Trophoblast cell (in vitro differentiated cells and primary cell): ENCODE measurements at regions not wholly inside any gene's neighbourhood (a gene's known extent, or its start where the extent isn't known, plus 50 kb on each side); places are given as distances from the start of the nearest gene placed in this dataset.

Source experiments
- DNase-seq, 2 donors: peaks; one replicate each; pipeline ENCODE4 v3.0.0-alpha.2; 2016
- H2AFZ ChIP-seq: 2 replicates; pipeline ENCODE4 v1.6.1; 2013; ENCODE audit warnings: low read length, moderate library complexity, mild to moderate bottlenecking; ENCODE audit not compliant: insufficient read depth, poor library complexity
- H2AK5ac ChIP-seq: 2 replicates; pipeline ENCODE4 v1.6.1; 2013; ENCODE audit warnings: mild to moderate bottlenecking, low read length
- H2BK120ac ChIP-seq: 2 replicates; pipeline ENCODE4 v1.6.1; 2013; ENCODE audit warnings: low read length, mild to moderate bottlenecking, moderate library complexity; ENCODE audit not compliant: insufficient read depth, poor library complexity
- H2BK12ac ChIP-seq: 2 replicates; pipeline ENCODE4 v1.6.1; 2013; ENCODE audit warnings: mild to moderate bottlenecking, low read length, moderate library complexity
- H2BK5ac ChIP-seq: 2 replicates; pipeline ENCODE4 v1.6.1; 2013; ENCODE audit warnings: low read length, low read depth, moderate library complexity, mild to moderate bottlenecking; ENCODE audit not compliant: poor library complexity
- H3K14ac ChIP-seq: 2 replicates; pipeline ENCODE4 v1.6.1; 2013; ENCODE audit warnings: mild to moderate bottlenecking, low read length
- H3K18ac ChIP-seq: 2 replicates; pipeline ENCODE4 v1.6.1; 2013; ENCODE audit warnings: mild to moderate bottlenecking, low read length
- H3K23ac ChIP-seq: 2 replicates; pipeline ENCODE4 v1.6.1; 2013; ENCODE audit warnings: low read length
- H3K27ac ChIP-seq: 2 replicates; pipeline ENCODE4 v1.5.1; 2013; ENCODE audit warnings: low read depth, mild to moderate bottlenecking, inconsistent platforms, low read length, moderate library complexity
- H3K27me3 ChIP-seq: 2 replicates; pipeline ENCODE4 v1.6.1; 2013; ENCODE audit warnings: inconsistent platforms, mild to moderate bottlenecking, low read length, moderate library complexity; ENCODE audit not compliant: insufficient read depth
- H3K36me3 ChIP-seq, 2 experiments: 1 replicate in 1 of 2; 2 replicates in 1 of 2; pipeline ENCODE4 v1.6.1; 2013; ENCODE audit warnings: low read length in 2 of 2, mild to moderate bottlenecking in 2 of 2, moderate library complexity in 1 of 2; ENCODE audit not compliant: insufficient read depth in 2 of 2, control insufficient read depth in 1 of 2
- H3K4ac ChIP-seq: 2 replicates; pipeline ENCODE4 v1.6.1; 2013; ENCODE audit warnings: low read depth, mild to moderate bottlenecking, low read length, moderate library complexity
- H3K4me1 ChIP-seq, 2 experiments: 1 replicate in 1 of 2; 2 replicates in 1 of 2; pipeline ENCODE4 v1.6.1; 2013; ENCODE audit warnings: low read length in 2 of 2, mild to moderate bottlenecking in 2 of 2, moderate library complexity in 1 of 2; ENCODE audit not compliant: insufficient read depth in 2 of 2, control insufficient read depth in 1 of 2
- H3K4me2 ChIP-seq: 2 replicates; pipeline ENCODE4 v1.6.1; 2013; ENCODE audit warnings: inconsistent platforms, mild to moderate bottlenecking, low read length, moderate library complexity
- H3K4me3 ChIP-seq: 2 replicates; pipeline ENCODE4 v1.5.1; 2013; ENCODE audit warnings: mild to moderate bottlenecking, low read depth, low read length, inconsistent platforms
- H3K79me1 ChIP-seq: one replicate; pipeline ENCODE4 v1.6.1; 2013; ENCODE audit warnings: low read length
- H3K79me2 ChIP-seq: 2 replicates; pipeline ENCODE4 v1.6.1; 2013; ENCODE audit warnings: low read length, mild to moderate bottlenecking; ENCODE audit not compliant: control insufficient read depth, insufficient read depth, poor library complexity
- H3K9ac ChIP-seq: 2 replicates; pipeline ENCODE4 v1.6.1; 2013; ENCODE audit warnings: mild to moderate bottlenecking, low read length
- H3K9me3 ChIP-seq: 2 replicates; pipeline ENCODE4 v1.6.1; 2013; ENCODE audit warnings: low read depth, mild to moderate bottlenecking, control low read depth, inconsistent platforms, low read length; ENCODE audit not compliant: insufficient read depth
- H4K12ac ChIP-seq: 2 replicates; pipeline ENCODE4 v1.6.1; 2013; ENCODE audit warnings: low read depth, mild to moderate bottlenecking, low read length, moderate library complexity
- H4K8ac ChIP-seq: 2 replicates; pipeline ENCODE4 v1.6.1; 2013; ENCODE audit warnings: low read depth, mild to moderate bottlenecking, low read length, moderate library complexity
- H4K91ac ChIP-seq: one replicate; pipeline ENCODE4 v1.6.1; 2013; ENCODE audit warnings: low read depth, mild to moderate bottlenecking, low read length, moderate library complexity
- WGBS: extraction: QIAGEN DNeasy Blood & Tissue Kit; methylation state at CpG from one replicate; pipeline ENCODE4 v1.1.7; 2013; ENCODE audit warnings: missing lambda C conversion rate; ENCODE audit not compliant: insufficient read length, insufficient coverage; ENCODE audit errors: extremely low coverage; 5-methylcytosine and 5-hydroxymethylcytosine counted together

- no peak overlapping the region for H2BK12ac ChIP-seq
- H2BK120ac ChIP-seq = no peak overlapping the region
- no peak overlapping the region for H3K4me2 ChIP-seq
- no peak overlapping the region for H3K23ac ChIP-seq
- H3K9me3 ChIP-seq = no peaks in the 10 kb centered on the region
- H3K9ac ChIP-seq = no peak overlapping the region
- H3K79me2 ChIP-seq = no peaks in the 10 kb centered on the region
- DNase-seq = peak; percentile 9 to 44
- no peak overlapping the region for H2BK5ac ChIP-seq
- no peak overlapping the region for H3K14ac ChIP-seq
- H3K79me1 ChIP-seq = no peaks in the 10 kb centered on the region
- no peak overlapping the region for H3K4me3 ChIP-seq
- H3K27ac ChIP-seq = no peak overlapping the region
- H2AFZ ChIP-seq = no peak overlapping the region
- no peak overlapping the region for H3K4ac ChIP-seq
- H4K8ac ChIP-seq = no peak overlapping the region
- no peak overlapping the region for H4K12ac ChIP-seq
- no peaks in the 10 kb centered on the region for H3K36me3 ChIP-seq
- no peak overlapping the region for H2AK5ac ChIP-seq
- H3K27me3 ChIP-seq = no peaks in the 10 kb centered on the region
- H3K4me1 ChIP-seq = no peaks in the 10 kb centered on the region
- H4K91ac ChIP-seq = no peak overlapping the region
- no peak overlapping the region for H3K18ac ChIP-seq
Measured at GRCh38 chrX:112961981-112962380, 121.3 kb upstream of the AMOT start.

GRCh38 chrX:112947981-112948615 lies 107.5 kb upstream of the AMOT start:
- Histone ChIP-seq H4K12ac (no peak overlapping the region), H3K27ac (no peak overlapping the region), H2BK12ac (no peak overlapping the region), H2AK5ac (no peak overlapping the region), H3K23ac (no peak overlapping the region), H4K91ac (no peak overlapping the region), H3K4me2 (no peak overlapping the region), H2AFZ (no peak overlapping the region), H3K4ac (no peak overlapping the region), H3K4me3 (no peak overlapping the region), H3K79me1 (no peaks in the 10 kb centered on the region), H3K14ac (no peak overlapping the region), H2BK5ac (no peak overlapping the region), H3K9ac (no peak overlapping the region), H3K4me1 (peaks cover 0 to 4% of the 10 kb centered on the region in 2 experiments), H2BK120ac (no peak overlapping the region), H3K9me3 (no peaks in the 10 kb centered on the region), H3K18ac (no peak overlapping the region), H3K79me2 (no peaks in the 10 kb centered on the region), H4K8ac (no peak overlapping the region), H3K36me3 (no peaks in the 10 kb centered on the region), H3K27me3 (no peaks in the 10 kb centered on the region)
- no CpG with 5 or more reads among the region's 2 CpGs for WGBS
- no peak for DNase-seq

- H2BK5ac ChIP-seq = no peak overlapping the region
- H2BK12ac ChIP-seq = no peak overlapping the region
- H2AK5ac ChIP-seq = no peak overlapping the region
- no CpG with 5 or more reads among the region's 1 CpG for WGBS
- no peak overlapping the region for H3K23ac ChIP-seq
- H3K27ac ChIP-seq = no peak overlapping the region
- H3K4me3 ChIP-seq = no peak overlapping the region
- H4K8ac ChIP-seq = no peak overlapping the region
- no peaks in the 10 kb centered on the region for H3K36me3 ChIP-seq
- DNase-seq = peak; percentile 20 to 61
- no peak overlapping the region for H4K12ac ChIP-seq
- no peaks in the 10 kb centered on the region for H3K79me1 ChIP-seq
- no peak overlapping the region for H3K4me2 ChIP-seq
- no peak overlapping the region for H3K9ac ChIP-seq
- H3K4ac ChIP-seq = no peak overlapping the region
- no peak overlapping the region for H2BK120ac ChIP-seq
- no peaks in the 10 kb centered on the region for H3K27me3 ChIP-seq
- no peak overlapping the region for H3K18ac ChIP-seq
- H2AFZ ChIP-seq = no peak overlapping the region
- no peaks in the 10 kb centered on the region for H3K9me3 ChIP-seq
- no peak overlapping the region for H3K14ac ChIP-seq
- no peak overlapping the region for H4K91ac ChIP-seq
- H3K79me2 ChIP-seq = no peaks in the 10 kb centered on the region
- peaks cover 0 to 2% of the 10 kb centered on the region in 2 experiments for H3K4me1 ChIP-seq
Measured at GRCh38 chrX:112946227-112946626, 105.6 kb upstream of the AMOT start.

- H4K91ac ChIP-seq = no peak overlapping the region
- no peak overlapping the region for H2AK5ac ChIP-seq
- no peak overlapping the region for H2BK120ac ChIP-seq
- no peak overlapping the region for H4K12ac ChIP-seq
- no peak overlapping the region for H2BK5ac ChIP-seq
- H2BK12ac ChIP-seq = no peak overlapping the region
- no peaks in the 10 kb centered on the region for H3K36me3 ChIP-seq
- no peak overlapping the region for H3K27ac ChIP-seq
- H3K9ac ChIP-seq = no peak overlapping the region
- no peak overlapping the region for H3K18ac ChIP-seq
- WGBS = no CpG with 5 or more reads among the region's 6 CpGs
- no peaks in the 10 kb centered on the region for H3K79me1 ChIP-seq
- H3K9me3 ChIP-seq = no peaks in the 10 kb centered on the region
- no peak overlapping the region for H2AFZ ChIP-seq
- H3K4me3 ChIP-seq = no peak overlapping the region
- H3K4me2 ChIP-seq = no peak overlapping the region
- no peaks in the 10 kb centered on the region for H3K79me2 ChIP-seq
- no peak for DNase-seq
- no peak overlapping the region for H3K23ac ChIP-seq
- no peak overlapping the region for H3K14ac ChIP-seq
- H4K8ac ChIP-seq = no peak overlapping the region
- no peak overlapping the region for H3K4ac ChIP-seq
- H3K4me1 ChIP-seq = peaks cover 0 to 2% of the 10 kb centered on the region in 2 experiments
- no peaks in the 10 kb centered on the region for H3K27me3 ChIP-seq
Measured at GRCh38 chrX:112945826-112946225, 105.2 kb upstream of the AMOT start.
